ENCODE measurements at regions not wholly inside any gene's neighbourhood (a gene's known extent, or its start where the extent isn't known, plus 50 kb on each side); places are given as distances from the start of the nearest gene placed in this dataset.

GRCh38 chr9:11148189-11148588 is 535.4 kb upstream of the PTPRD start:
- H3K4me1 ChIP-seq (ENCODE audit: control insufficient read depth, insufficient read depth, low read length): no peaks in the 10 kb centered on the region
- no peak for DNase-seq
- H3K9me3 ChIP-seq (ENCODE audit: control insufficient read depth, insufficient read depth, low read length): no peaks in the 10 kb centered on the region
- H2BK5ac ChIP-seq (ENCODE audit: low read depth, low read length, poor library complexity, severe bottlenecking): no peak overlapping the region
- in situ Hi-C loops (cut with MboI; ENCODE audit: low sequenced_read_pairs): no loop called here
- no peak overlapping the region for H4K91ac ChIP-seq (ENCODE audit: insufficient read depth, low read depth, low read length)
- 93% methylated on average over 3 of the region's 5 CpGs; no CpG with 5 or more reads in 1 of the 2 experiments for WGBS, 2 experiments (ENCODE audit: extremely low coverage in 2 of 2, insufficient read length in 1 of 2)
- H4K20me1 ChIP-seq (ENCODE audit: insufficient read depth, low read length): no peaks in the 10 kb centered on the region
- ChIA-PET POLR2A (ENCODE audit: unreplicated experiment) (no interaction called here), CTCF (no interaction called here)
- ATAC-seq (ENCODE audit: low read depth): no peak
- no peak overlapping the region for H2AFZ ChIP-seq (replicated peaks; ENCODE audit: low read length, poor library complexity)
- no peaks in the 10 kb centered on the region for H3K27me3 ChIP-seq (ENCODE audit: control insufficient read depth, insufficient read depth, low read length)
- no peak overlapping the region for H3K56ac ChIP-seq (ENCODE audit: extremely low read depth, insufficient read depth, low read length)
- no peak overlapping the region for H3K27ac ChIP-seq (ENCODE audit: insufficient read depth, low read length)
- no peaks in the 10 kb centered on the region for H3K36me3 ChIP-seq (ENCODE audit: control insufficient read depth, insufficient read depth, low read length)
- H2BK20ac ChIP-seq (ENCODE audit: low read depth, low read length): no peak overlapping the region
- H3K4me3 ChIP-seq (ENCODE audit: insufficient read depth, low read depth, low read length): no peak overlapping the region
- no peak overlapping the region for H3K4ac ChIP-seq (ENCODE audit: low read depth, low read length)
- no TSS peak for BruUV-seq (replicated peaks)
- no peak overlapping the region for H3K18ac ChIP-seq (ENCODE audit: low read depth, low read length)
- H3K79me1 ChIP-seq (ENCODE audit: low read depth in 1 of 2, low read length in 2 of 2): no peaks in the 10 kb centered on the region
- H3K14ac ChIP-seq (replicated peaks; ENCODE audit: low read depth, low read length): no peak overlapping the region
- no peak overlapping the region for H2AK5ac ChIP-seq (ENCODE audit: low read depth, low read length)
- H2BK15ac ChIP-seq (ENCODE audit: low read depth, low read length): no peak overlapping the region
- no peaks in the 10 kb centered on the region for H3K9me1 ChIP-seq (ENCODE audit: insufficient read depth, low read length)
- H3K23ac ChIP-seq (ENCODE audit: low read depth, low read length): no peak overlapping the region
- dilution Hi-C loops (cut with HindIII; ENCODE audit: low sequenced_read_pairs, unreplicated experiment): no loop called here
- TF ChIP-seq, protein P1, sequence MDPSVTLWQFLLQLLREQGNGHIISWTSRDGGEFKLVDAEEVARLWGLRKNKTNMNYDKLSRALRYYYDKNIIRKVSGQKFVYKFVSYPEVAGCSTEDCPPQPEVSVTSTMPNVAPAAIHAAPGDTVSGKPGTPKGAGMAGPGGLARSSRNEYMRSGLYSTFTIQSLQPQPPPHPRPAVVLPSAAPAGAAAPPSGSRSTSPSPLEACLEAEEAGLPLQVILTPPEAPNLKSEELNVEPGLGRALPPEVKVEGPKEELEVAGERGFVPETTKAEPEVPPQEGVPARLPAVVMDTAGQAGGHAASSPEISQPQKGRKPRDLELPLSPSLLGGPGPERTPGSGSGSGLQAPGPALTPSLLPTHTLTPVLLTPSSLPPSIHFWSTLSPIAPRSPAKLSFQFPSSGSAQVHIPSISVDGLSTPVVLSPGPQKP (IDR thresholded peaks at IDR 0.05; ENCODE audit: borderline replicate concordance, low read depth, low read length): no peak
- TF ChIP-seq RCOR1 (IDR thresholded peaks at IDR 0.05; ENCODE audit: insufficient replicate concordance, low read length): no peak
- no peak overlapping the region for H2BK120ac ChIP-seq (ENCODE audit: low read depth, low read length)
- no peak overlapping the region for H2AK9ac ChIP-seq (replicated peaks; ENCODE audit: low read depth, low read length, poor library complexity)
- intact Hi-C loops (cut with micrococcal nuclease): no loop called here
- no peak overlapping the region for H3K4me2 ChIP-seq (ENCODE audit: low read depth, low read length)
- no peak overlapping the region for H4K8ac ChIP-seq (ENCODE audit: low read depth in 2 of 2, low read length in 2 of 2)
- no peak overlapping the region for H3K9ac ChIP-seq (ENCODE audit: low read depth, low read length)
- H4K5ac ChIP-seq (ENCODE audit: low read depth, low read length): no peak overlapping the region

Data from IMR-90 (cell line).